HPDE6-E6E7 (cell line): ENCODE measurements at regions not wholly inside any gene's neighbourhood (a gene's known extent, or its start where the extent isn't known, plus 50 kb on each side); places are given as distances from the start of the nearest gene placed in this dataset.

Experiments used
- DNase-seq: peaks from one replicate; pipeline ENCODE4 v3.0.0; 2011; ENCODE audit warnings: missing footprints; ENCODE audit errors: extremely low spot score

- DNase-seq: no peak
Measured at GRCh38 chr7:121525155-121525819, 129.2 kb upstream of the FAM3C start.

- no peak for DNase-seq
Measured at GRCh38 chr7:121521711-121522400, 125.7 kb upstream of the FAM3C start.

- no peak for DNase-seq
Measured at GRCh38 chr7:121520911-121521310, 124.8 kb upstream of the FAM3C start.

GRCh38 chr7:121519548-121520521, 123.7 kb upstream of the FAM3C start:
- no peak for DNase-seq

- no peak for DNase-seq
Measured at GRCh38 chr7:121517591-121517990, 121.5 kb upstream of the FAM3C start.

GRCh38 chr7:121516821-121517220, 120.7 kb upstream of the FAM3C start:
- DNase-seq: no peak

- no peak for DNase-seq
Measured at GRCh38 chr7:121515630-121516401, 119.7 kb upstream of the FAM3C start.

GRCh38 chr7:121515229-121515628, 119.1 kb upstream of the FAM3C start:
- no peak for DNase-seq

GRCh38 chr7:121513105-121513504, 117.0 kb upstream of the FAM3C start:
- no peak for DNase-seq

- no peak for DNase-seq
Measured at GRCh38 chr7:121510858-121511482, 114.9 kb upstream of the FAM3C start.

- no peak for DNase-seq
Measured at GRCh38 chr7:121510302-121510701, 114.2 kb upstream of the FAM3C start.

GRCh38 chr7:121505540-121506182, 109.6 kb upstream of the FAM3C start:
- no peak for DNase-seq

- DNase-seq: no peak
Measured at GRCh38 chr7:121505021-121505420, 108.9 kb upstream of the FAM3C start.

- no peak for DNase-seq
Measured at GRCh38 chr7:121504482-121504881, 108.4 kb upstream of the FAM3C start.

- no peak for DNase-seq
Measured at GRCh38 chr7:121503730-121504129, 107.6 kb upstream of the FAM3C start.

- DNase-seq: no peak
Measured at GRCh38 chr7:121503039-121503438, 106.9 kb upstream of the FAM3C start.

GRCh38 chr7:121501566-121501965, 105.5 kb upstream of the FAM3C start:
- DNase-seq: no peak

GRCh38 chr7:121500360-121501058, 104.4 kb upstream of the FAM3C start:
- no peak for DNase-seq

- DNase-seq: no peak
Measured at GRCh38 chr7:121499624-121500023, 103.5 kb upstream of the FAM3C start.

GRCh38 chr7:121498816-121499215, 102.7 kb upstream of the FAM3C start:
- DNase-seq: no peak
